Vagina (tissue), 2 donors: ENCODE measurements at regions not wholly inside any gene's neighbourhood (a gene's known extent, or its start where the extent isn't known, plus 50 kb on each side); places are given as distances from the start of the nearest gene placed in this dataset.

Experiments
- DNase-seq, 2 donors: peaks; one replicate each; pipeline ENCODE4 v3.0.0-alpha.2; 2017; ENCODE audit errors: extremely low spot score in 2 of 2
- H3K27ac ChIP-seq: fragments of 200-600 bp; sonication (generic); one replicate; pipeline ENCODE4 v1.5.1; 2019
- H3K27me3 ChIP-seq: fragments of 200-600 bp; sonication (generic); one replicate; pipeline ENCODE4 v1.5.1; 2019
- H3K36me3 ChIP-seq, 2 donors: fragments of 200-600 bp; sonication (generic); one replicate each; pipeline ENCODE4 v1.5.1; 2017 to 2019
- H3K4me1 ChIP-seq: fragments of 200-600 bp; sonication (generic); one replicate; pipeline ENCODE4 v1.5.1; 2019
- H3K4me3 ChIP-seq, 2 donors: fragments of 200-600 bp; sonication (generic); 1 replicate in 1 of 2; 2 replicates in 1 of 2; pipeline ENCODE4 v1.5.1; 2016 to 2019
- H3K9me3 ChIP-seq: fragments of 200-600 bp; sonication (generic); one replicate; pipeline ENCODE4 v1.5.1; 2019
- POLR2A ChIP-seq, 2 donors: fragments of 450-650 bp; IDR thresholded peaks; one replicate each; pipeline ENCODE4 v1.6.1; 2017; ENCODE audit warnings: antibody characterized with exemption in 2 of 2, mild to moderate bottlenecking in 2 of 2, moderate library complexity in 2 of 2
- POLR2AphosphoS5 ChIP-seq, 2 donors: sonication (generic); formaldehyde crosslinking; IDR thresholded peaks; one replicate each; pipeline ENCODE4 v1.9.0; 2017; ENCODE audit warnings: antibody characterized with exemption in 2 of 2, mild to moderate bottlenecking in 2 of 2, low read depth in 1 of 2; ENCODE audit not compliant: insufficient read depth in 1 of 2
- intact Hi-C: fragments of 100-400 bp; cut with DNase I; formaldehyde crosslinking; loops from one replicate; pipeline ENCODE4 v1.15.1; 2023
- TF ChIP-seq, protein P1 (sequence below), 3 experiments: fragments of 450-650 bp in 2 of 3; fragments of 200-600 bp in 1 of 3; sonication (generic) in 1 of 3; IDR thresholded peaks; one replicate each; pipeline ENCODE4 v1.5.1; 2017 to 2019; ENCODE audit warnings: antibody characterized with exemption in 3 of 3, mild to moderate bottlenecking in 2 of 3, moderate library complexity in 2 of 3

DNA sequence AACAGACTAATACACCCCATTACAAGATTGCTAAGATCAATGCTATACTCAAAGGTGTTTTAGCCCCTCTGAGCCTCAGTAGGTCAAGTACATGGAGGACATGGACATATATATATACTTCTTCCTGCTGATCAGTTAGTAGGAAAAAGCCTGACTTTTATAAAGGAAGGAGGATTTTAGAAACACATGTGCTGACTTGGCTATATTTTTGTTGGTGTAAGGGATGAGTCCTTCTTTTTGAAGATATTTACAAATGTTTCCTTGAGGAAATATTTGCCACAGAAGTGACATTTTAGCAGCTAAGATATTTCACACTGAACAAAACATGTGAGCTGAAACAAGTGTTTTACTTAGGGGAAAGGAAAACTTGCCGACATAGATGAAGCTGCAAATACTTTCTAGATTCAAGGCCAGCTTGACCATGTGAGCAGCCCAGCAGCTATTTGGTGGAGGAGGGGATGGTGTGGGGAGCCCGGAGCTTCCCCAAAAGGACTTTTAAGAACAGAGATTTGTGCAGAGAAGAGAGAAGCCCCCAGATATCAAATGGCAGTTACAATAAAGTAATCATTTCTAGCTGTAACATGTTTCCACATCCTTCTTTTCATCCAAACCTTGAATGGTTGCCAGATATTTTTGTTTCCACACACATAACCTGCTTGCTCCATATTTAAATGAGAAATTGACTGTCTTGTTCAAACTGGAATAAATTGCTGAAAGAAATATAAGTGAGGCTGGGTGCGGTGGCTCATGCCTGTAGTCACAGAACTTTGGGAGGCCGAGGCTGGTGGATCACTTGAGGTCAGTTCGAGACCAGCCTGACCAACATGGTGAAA is 111.7 kb upstream of the NR2F2 start:
- no peak for TF ChIP-seq POLR2A (IDR thresholded peaks at IDR 0.05)
- TF ChIP-seq, protein P1, sequence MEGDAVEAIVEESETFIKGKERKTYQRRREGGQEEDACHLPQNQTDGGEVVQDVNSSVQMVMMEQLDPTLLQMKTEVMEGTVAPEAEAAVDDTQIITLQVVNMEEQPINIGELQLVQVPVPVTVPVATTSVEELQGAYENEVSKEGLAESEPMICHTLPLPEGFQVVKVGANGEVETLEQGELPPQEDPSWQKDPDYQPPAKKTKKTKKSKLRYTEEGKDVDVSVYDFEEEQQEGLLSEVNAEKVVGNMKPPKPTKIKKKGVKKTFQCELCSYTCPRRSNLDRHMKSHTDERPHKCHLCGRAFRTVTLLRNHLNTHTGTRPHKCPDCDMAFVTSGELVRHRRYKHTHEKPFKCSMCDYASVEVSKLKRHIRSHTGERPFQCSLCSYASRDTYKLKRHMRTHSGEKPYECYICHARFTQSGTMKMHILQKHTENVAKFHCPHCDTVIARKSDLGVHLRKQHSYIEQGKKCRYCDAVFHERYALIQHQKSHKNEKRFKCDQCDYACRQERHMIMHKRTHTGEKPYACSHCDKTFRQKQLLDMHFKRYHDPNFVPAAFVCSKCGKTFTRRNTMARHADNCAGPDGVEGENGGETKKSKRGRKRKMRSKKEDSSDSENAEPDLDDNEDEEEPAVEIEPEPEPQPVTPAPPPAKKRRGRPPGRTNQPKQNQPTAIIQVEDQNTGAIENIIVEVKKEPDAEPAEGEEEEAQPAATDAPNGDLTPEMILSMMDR (IDR thresholded peaks at IDR 0.05), result no peak
- TF ChIP-seq POLR2AphosphoS5 (IDR thresholded peaks at IDR 0.05; ENCODE audit: insufficient read depth in 1 of 2, low read depth in 1 of 2), result no peak
- no peaks in the 10 kb centered on the region for H3K4me1 ChIP-seq
- H3K4me3 ChIP-seq, result no peak overlapping the region
- no peaks in the 10 kb centered on the region for H3K27me3 ChIP-seq
- H3K27ac ChIP-seq, result no peak overlapping the region
- no peaks in the 10 kb centered on the region for H3K36me3 ChIP-seq
- H3K9me3 ChIP-seq, result no peaks in the 10 kb centered on the region
- DNase-seq, result no peak
- intact Hi-C loops, result no loop called here

GRCh38 chr15:96219681-96220080 is 110.8 kb upstream of the NR2F2 start:
- Histone ChIP-seq H3K9me3 (no peaks in the 10 kb centered on the region), H3K4me3 (no peak overlapping the region), H3K4me1 (no peaks in the 10 kb centered on the region), H3K27ac (no peak overlapping the region), H3K27me3 (no peaks in the 10 kb centered on the region), H3K36me3 (no peaks in the 10 kb centered on the region)
- intact Hi-C loops, result no loop called here
- no peak for TF ChIP-seq POLR2A (IDR thresholded peaks at IDR 0.05)
- TF ChIP-seq, protein P1 (IDR thresholded peaks at IDR 0.05), result no peak
- no peak for DNase-seq

DNA sequence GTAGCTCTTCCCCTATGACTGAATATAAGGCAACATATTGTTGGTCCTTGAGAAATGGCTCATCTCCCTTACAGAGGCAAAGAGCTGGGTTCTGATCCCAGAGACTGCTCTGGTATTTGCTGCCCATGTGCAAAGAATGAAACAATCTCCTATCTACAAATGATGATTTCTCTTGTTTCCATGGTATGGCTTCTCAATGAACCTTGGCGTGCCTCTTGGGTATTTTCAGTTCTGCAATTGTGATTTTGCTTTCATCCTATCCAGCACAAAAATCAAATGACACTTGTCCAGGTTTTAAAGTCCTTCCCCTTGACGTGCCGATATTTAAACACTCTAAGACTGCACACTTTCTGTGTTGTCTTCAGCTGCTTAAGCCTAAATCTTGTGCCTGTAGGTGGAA is 109.8 kb upstream of the NR2F2 start:
- no peaks in the 10 kb centered on the region for H3K4me1 ChIP-seq
- H3K27me3 ChIP-seq, result no peaks in the 10 kb centered on the region
- H3K27ac ChIP-seq, result no peak overlapping the region
- no peaks in the 10 kb centered on the region for H3K9me3 ChIP-seq
- H3K36me3 ChIP-seq, result no peaks in the 10 kb centered on the region
- DNase-seq, result no peak
- no peak for TF ChIP-seq POLR2AphosphoS5 (IDR thresholded peaks at IDR 0.05; ENCODE audit: insufficient read depth in 1 of 2, low read depth in 1 of 2)
- no peak for TF ChIP-seq POLR2A (IDR thresholded peaks at IDR 0.05)
- TF ChIP-seq, protein P1 (IDR thresholded peaks at IDR 0.05), result no peak
- intact Hi-C loops, result no loop called here
- H3K4me3 ChIP-seq, result no peak overlapping the region

- Histone ChIP-seq H3K4me3 (no peak overlapping the region), H3K27ac (no peak overlapping the region), H3K9me3 (no peaks in the 10 kb centered on the region), H3K4me1 (no peaks in the 10 kb centered on the region), H3K36me3 (no peaks in the 10 kb centered on the region), H3K27me3 (no peaks in the 10 kb centered on the region)
- DNase-seq, result no peak
- intact Hi-C loops, result no loop called here
- TF ChIP-seq POLR2A (IDR thresholded peaks at IDR 0.05) (no peak), POLR2AphosphoS5 (IDR thresholded peaks at IDR 0.05; ENCODE audit: insufficient read depth in 1 of 2, low read depth in 1 of 2) (no peak)
- TF ChIP-seq, protein P1 (IDR thresholded peaks at IDR 0.05), result no peak
Measured at GRCh38 chr15:96222981-96223380, 107.5 kb upstream of the NR2F2 start.

DNA sequence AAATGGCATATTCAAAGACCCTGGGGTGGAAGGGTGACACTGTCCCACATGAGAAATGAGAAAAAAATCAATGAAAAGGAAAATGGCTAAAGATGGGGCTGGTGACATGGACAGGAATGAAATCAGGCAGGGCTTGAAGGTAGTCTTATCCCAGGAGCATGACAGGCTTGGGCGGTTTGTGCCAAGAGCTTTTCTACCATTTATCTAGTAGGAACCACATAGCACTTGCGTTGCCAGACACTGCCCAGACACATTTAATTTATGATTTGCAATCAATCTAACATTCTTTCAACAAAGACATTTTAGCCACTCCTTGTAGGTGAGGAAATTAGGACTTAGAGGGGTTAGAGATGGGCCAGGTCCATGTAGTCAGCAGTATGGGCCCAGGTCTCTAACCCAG is 106.6 kb upstream of the NR2F2 start:
- Histone ChIP-seq H3K27me3 (no peaks in the 10 kb centered on the region), H3K27ac (no peak overlapping the region), H3K4me1 (no peaks in the 10 kb centered on the region), H3K4me3 (no peak overlapping the region), H3K36me3 (no peaks in the 10 kb centered on the region), H3K9me3 (no peaks in the 10 kb centered on the region)
- TF ChIP-seq, protein P1 (IDR thresholded peaks at IDR 0.05), result no peak
- TF ChIP-seq POLR2AphosphoS5 (IDR thresholded peaks at IDR 0.05; ENCODE audit: insufficient read depth in 1 of 2, low read depth in 1 of 2) (no peak), POLR2A (IDR thresholded peaks at IDR 0.05) (no peak)
- DNase-seq, result no peak
- intact Hi-C loops, result no loop called here
